ENCODE measurements at regions not wholly inside any gene's neighbourhood (a gene's known extent, or its start where the extent isn't known, plus 50 kb on each side); places are given as distances from the start of the nearest gene placed in this dataset.

- TF ChIP-seq YY1 (IDR thresholded peaks at IDR 0.05; ENCODE audit: insufficient read depth, insufficient read length) = no peak
- TF ChIP-seq ZNF274 (IDR thresholded peaks at IDR 0.05; ENCODE audit: low read depth, low read length) = no peak
- TF ChIP-seq SUZ12 (IDR thresholded peaks at IDR 0.05; ENCODE audit: extremely low read depth, insufficient read depth, insufficient read length) = no peak
Observed at GRCh38 chr11:110786226-110786902, 74.1 kb upstream of the ARHGAP20 start.
